GM06990 (cell line): ENCODE measurements at regions not wholly inside any gene's neighbourhood (a gene's known extent, or its start where the extent isn't known, plus 50 kb on each side); places are given as distances from the start of the nearest gene placed in this dataset.
"Not testable (repeated sequence)": the region's sequence is repeated elsewhere in the genome, so short reads cannot be mapped to it uniquely, and the experiment has no call there.

Experiments
- DNase-seq: peaks from one replicate; pipeline ENCODE4 v3.0.0-alpha.2; 2011; ENCODE audit not compliant: insufficient read length; ENCODE audit errors: extremely low read depth
- H3K27me3 ChIP-seq: replicated peaks from 2 replicates; pipeline ENCODE4 v1.6.0; 2011; ENCODE audit warnings: low read length; ENCODE audit not compliant: control insufficient read depth, insufficient read depth
- H3K36me3 ChIP-seq: 2 replicates; pipeline ENCODE4 v1.5.1; 2011; ENCODE audit warnings: low read length; ENCODE audit not compliant: control insufficient read depth, insufficient read depth
- H3K4me3 ChIP-seq: replicated peaks from 2 replicates; pipeline ENCODE4 v1.5.1; 2011; ENCODE audit warnings: low read depth, mild to moderate bottlenecking, control low read depth, low read length
- TF ChIP-seq, protein P1 (sequence below): IDR thresholded peaks from 2 replicates; pipeline ENCODE4 v1.5.1; 2011; ENCODE audit warnings: low read length, control low read depth, mild to moderate bottlenecking, inconsistent platforms; ENCODE audit not compliant: insufficient read depth, poor library complexity, severe bottlenecking

DNA sequence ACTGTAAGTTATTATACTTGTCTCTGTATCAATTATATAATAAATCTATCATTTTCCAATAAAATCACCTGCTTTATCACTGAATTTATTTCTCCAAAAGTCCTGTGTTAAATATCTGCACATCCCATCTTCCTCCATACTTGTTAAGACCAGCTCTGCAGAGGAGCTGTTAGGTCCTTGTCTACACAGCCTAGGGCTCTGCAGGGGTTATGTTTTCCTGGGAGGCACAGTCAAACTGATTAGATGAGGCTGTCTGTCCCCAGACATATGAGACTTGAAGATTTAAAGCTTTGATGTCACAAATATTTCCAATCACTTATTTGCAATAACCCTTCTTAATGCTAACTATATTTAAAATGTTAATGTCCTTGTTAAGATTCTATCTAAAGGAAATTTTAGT, 446.8 kb downstream of the TRAM1L1 start:
- DNase-seq, result no peak
- Histone ChIP-seq H3K27me3 (no peaks in the 10 kb centered on the region), H3K4me3 (no peak overlapping the region), H3K36me3 (no peaks in the 10 kb centered on the region)
- TF ChIP-seq, protein P1, sequence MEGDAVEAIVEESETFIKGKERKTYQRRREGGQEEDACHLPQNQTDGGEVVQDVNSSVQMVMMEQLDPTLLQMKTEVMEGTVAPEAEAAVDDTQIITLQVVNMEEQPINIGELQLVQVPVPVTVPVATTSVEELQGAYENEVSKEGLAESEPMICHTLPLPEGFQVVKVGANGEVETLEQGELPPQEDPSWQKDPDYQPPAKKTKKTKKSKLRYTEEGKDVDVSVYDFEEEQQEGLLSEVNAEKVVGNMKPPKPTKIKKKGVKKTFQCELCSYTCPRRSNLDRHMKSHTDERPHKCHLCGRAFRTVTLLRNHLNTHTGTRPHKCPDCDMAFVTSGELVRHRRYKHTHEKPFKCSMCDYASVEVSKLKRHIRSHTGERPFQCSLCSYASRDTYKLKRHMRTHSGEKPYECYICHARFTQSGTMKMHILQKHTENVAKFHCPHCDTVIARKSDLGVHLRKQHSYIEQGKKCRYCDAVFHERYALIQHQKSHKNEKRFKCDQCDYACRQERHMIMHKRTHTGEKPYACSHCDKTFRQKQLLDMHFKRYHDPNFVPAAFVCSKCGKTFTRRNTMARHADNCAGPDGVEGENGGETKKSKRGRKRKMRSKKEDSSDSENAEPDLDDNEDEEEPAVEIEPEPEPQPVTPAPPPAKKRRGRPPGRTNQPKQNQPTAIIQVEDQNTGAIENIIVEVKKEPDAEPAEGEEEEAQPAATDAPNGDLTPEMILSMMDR, result no peak

DNA sequence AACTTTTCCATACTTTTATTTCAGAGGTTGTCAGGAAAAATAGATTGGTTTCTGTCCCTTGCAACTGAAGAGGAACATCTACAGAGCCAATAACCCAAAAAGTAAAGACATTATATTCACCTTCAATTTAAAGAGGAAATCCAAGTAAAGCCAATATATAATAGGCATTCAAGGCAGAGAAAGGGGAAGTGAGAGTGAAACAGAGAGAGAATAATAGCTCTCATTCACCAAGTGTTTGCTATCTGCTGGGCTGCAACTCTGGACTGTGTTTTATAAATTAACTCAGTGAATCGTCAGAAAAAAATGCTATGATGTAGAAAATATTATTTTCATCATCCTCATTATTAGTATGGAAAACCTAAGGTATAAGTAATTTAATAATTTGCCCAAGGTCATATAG, 448.5 kb downstream of the TRAM1L1 start:
- no peaks in the 10 kb centered on the region for H3K36me3 ChIP-seq
- TF ChIP-seq, protein P1, result no peak
- DNase-seq, result no peak
- H3K27me3 ChIP-seq, result no peaks in the 10 kb centered on the region
- H3K4me3 ChIP-seq, result no peak overlapping the region

DNA sequence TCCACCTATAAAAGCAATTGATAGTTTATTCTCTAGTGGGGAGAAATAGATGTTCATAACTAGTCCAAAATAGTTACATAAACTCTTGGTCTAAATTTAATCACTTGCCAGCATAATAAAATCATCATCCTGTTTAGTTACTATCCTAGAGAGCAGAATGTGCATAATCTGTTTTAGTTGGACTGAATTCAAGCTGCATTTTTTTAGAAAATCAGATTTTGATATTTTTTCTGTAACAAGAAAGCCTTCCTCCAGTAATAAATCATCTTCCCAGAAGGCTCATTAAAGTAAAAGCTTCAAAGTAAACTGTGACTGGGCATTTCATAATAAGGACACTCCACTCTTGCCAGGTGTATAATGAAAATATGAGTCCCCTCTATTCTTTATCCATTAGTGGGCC, 453.1 kb downstream of the TRAM1L1 start:
- DNase-seq, result no peak
- TF ChIP-seq, protein P1, result no peak
- Histone ChIP-seq H3K27me3 (no peaks in the 10 kb centered on the region), H3K36me3 (no peaks in the 10 kb centered on the region), H3K4me3 (no peak overlapping the region)

DNA sequence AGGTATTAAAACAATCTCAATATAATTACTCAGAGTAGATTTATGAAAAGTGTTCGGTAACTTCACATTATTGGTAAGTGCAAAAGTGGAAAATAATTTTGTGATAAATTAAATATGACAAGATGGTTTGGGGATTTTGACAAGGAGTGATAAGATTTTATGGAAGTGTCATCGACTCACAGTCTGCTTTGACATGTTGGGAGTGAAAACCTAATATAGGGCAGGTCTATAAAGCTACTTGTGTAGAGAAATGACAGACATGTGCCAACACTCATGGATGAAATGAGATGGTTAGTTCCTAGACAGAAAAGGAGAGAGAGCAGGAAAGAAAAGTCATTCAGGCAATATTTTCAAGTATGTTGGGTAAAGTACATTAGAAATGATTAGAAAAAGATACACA, 456.8 kb downstream of the TRAM1L1 start:
- Histone ChIP-seq H3K36me3 (no peaks in the 10 kb centered on the region), H3K4me3 (no peak overlapping the region), H3K27me3 (no peaks in the 10 kb centered on the region)
- no peak for DNase-seq
- TF ChIP-seq, protein P1, result no peak

DNA sequence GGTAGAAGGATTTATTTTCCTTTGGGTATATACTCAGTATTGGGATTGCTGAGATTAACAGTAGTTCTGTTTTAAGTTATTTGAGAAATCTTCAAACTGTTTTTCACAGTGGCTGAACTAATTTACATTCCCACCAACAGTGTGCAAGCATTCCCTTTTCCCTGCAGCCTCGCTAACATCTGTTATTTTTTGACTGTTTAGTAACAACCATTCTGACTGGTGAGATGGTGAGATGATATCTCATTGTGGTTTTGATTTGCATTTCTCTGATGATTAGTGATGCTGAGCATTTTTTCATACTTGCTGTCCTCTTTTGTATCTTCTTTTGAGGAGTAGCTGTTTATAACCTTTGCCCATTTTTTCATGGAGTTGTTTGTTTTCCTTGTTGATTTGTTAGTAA, 457.8 kb downstream of the TRAM1L1 start:
- no peak overlapping the region for H3K4me3 ChIP-seq
- TF ChIP-seq, protein P1, result no peak
- H3K27me3 ChIP-seq, result no peaks in the 10 kb centered on the region
- no peak for DNase-seq
- no peaks in the 10 kb centered on the region for H3K36me3 ChIP-seq

DNA sequence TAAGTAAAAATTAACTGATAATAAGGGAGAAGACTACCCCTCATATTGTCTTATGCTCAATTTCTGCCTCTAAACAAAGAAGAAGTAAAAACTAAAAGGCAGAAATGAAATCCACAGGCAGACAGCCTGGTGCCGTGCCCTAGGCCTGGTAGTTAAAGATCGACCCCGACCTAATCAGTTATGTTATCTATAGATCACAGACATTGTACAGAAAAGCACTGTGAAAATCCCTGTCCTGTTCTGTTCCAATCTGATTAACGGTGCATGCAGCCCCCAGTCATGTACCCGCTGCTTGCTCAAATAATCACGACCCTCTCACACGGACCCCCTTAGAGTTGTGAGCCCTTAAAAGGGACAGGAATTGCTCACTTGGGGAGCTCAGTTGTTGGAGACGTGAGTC, 465.9 kb downstream of the TRAM1L1 start:
- not testable (repeated sequence) for DNase-seq, H3K36me3 ChIP-seq, H3K27me3 ChIP-seq, H3K4me3 ChIP-seq
